ENCODE measurements at regions not wholly inside any gene's neighbourhood (a gene's known extent, or its start where the extent isn't known, plus 50 kb on each side); places are given as distances from the start of the nearest gene placed in this dataset.

DNA sequence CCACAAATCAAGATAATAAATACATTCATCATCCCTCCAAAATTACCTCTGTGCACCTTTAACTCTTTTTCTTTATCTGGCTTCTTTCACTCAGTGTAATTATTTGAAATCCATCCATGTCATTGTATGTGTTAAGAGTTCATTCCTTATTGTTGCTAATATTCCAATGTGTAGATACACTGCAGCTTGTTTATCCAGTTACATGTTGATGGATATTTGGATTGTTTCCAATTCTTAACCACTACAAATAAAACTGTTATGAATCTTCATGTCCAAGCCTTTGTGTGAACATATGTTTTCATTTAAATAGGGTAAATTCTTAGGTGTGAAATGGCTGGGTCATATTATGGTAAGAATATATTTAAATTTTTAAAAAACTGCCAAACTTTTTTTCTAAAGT, 323.3 kb upstream of the NCAM1 start:
- dilution Hi-C loops (cut with MboI; ENCODE audit: extremely low pct_ligation_motif_present, low sequenced_read_pairs) (no loop called here), intact Hi-C loops (cut with micrococcal nuclease) (no loop called here)
- ChIA-PET POLR2A (no interaction called here), CTCF (no interaction called here)
- Histone ChIP-seq H3K27me3 (ENCODE audit: control insufficient read depth in 2 of 2, insufficient read depth in 2 of 2, low read length in 2 of 2) (no peaks in the 10 kb centered on the region), H3K4me2 (ENCODE audit: insufficient read depth, low read length) (no peak overlapping the region), H3K9ac (replicated peaks; ENCODE audit: extremely low read depth, insufficient read depth, low read length) (no peak overlapping the region), H3K36me3 (ENCODE audit: control insufficient read depth in 2 of 2, extremely low read depth in 1 of 2, insufficient read depth in 2 of 2, low read length in 2 of 2) (no peaks in the 10 kb centered on the region), H4K20me1 (replicated peaks; ENCODE audit: control insufficient read depth, extremely low read depth, insufficient read depth, low read length) (no peaks in the 10 kb centered on the region), H3K4me1 (ENCODE audit: control insufficient read depth, extremely low read depth, insufficient read depth, low read length) (no peaks in the 10 kb centered on the region), H3K4me3 (replicated peaks in 1 of 3; ENCODE audit: insufficient read depth in 1 of 3, low read depth in 1 of 3, low read length in 3 of 3) (no peak overlapping the region), H3K27ac (ENCODE audit: insufficient read depth, low read depth, low read length) (no peak overlapping the region), H2AFZ (ENCODE audit: low read depth, low read length) (no peak overlapping the region), H3K9me1 (replicated peaks; ENCODE audit: control insufficient read depth, extremely low read depth, insufficient read depth, low read length) (no peaks in the 10 kb centered on the region), H3K79me2 (ENCODE audit: control insufficient read depth, insufficient read depth, low read length) (no peaks in the 10 kb centered on the region), H3K9me3 (replicated peaks; ENCODE audit: control insufficient read depth, insufficient read depth, low read length) (no peaks in the 10 kb centered on the region)
- no TSS peak for BruUV-seq (replicated peaks)
- TF ChIP-seq, protein P1, sequence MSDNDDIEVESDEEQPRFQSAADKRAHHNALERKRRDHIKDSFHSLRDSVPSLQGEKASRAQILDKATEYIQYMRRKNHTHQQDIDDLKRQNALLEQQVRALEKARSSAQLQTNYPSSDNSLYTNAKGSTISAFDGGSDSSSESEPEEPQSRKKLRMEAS (IDR thresholded peaks at IDR 0.05; ENCODE audit: insufficient read depth, insufficient read length), result no peak
- TF ChIP-seq POLR2A (IDR thresholded peaks at IDR 0.05; ENCODE audit: low read depth, low read length) (no peak), GATA2 (IDR thresholded peaks at IDR 0.05; ENCODE audit: insufficient read depth, insufficient read length, low read depth, low read length) (no peak), MYC (IDR thresholded peaks at IDR 0.05; ENCODE audit: low read depth, low read length) (no peak), JUN (IDR thresholded peaks at IDR 0.05; ENCODE audit: borderline replicate concordance, insufficient read depth, insufficient read length, low read depth) (no peak), POLR2AphosphoS5 (IDR thresholded peaks at IDR 0.05; ENCODE audit: insufficient read depth, low read depth, low read length) (no peak), EZH2 (IDR thresholded peaks at IDR 0.05; ENCODE audit: borderline replicate concordance, low read depth, low read length, severe bottlenecking) (no peak), FOS (IDR thresholded peaks at IDR 0.05; ENCODE audit: borderline replicate concordance, insufficient read depth, low read length) (no peak)
- TF ChIP-seq, protein P2, sequence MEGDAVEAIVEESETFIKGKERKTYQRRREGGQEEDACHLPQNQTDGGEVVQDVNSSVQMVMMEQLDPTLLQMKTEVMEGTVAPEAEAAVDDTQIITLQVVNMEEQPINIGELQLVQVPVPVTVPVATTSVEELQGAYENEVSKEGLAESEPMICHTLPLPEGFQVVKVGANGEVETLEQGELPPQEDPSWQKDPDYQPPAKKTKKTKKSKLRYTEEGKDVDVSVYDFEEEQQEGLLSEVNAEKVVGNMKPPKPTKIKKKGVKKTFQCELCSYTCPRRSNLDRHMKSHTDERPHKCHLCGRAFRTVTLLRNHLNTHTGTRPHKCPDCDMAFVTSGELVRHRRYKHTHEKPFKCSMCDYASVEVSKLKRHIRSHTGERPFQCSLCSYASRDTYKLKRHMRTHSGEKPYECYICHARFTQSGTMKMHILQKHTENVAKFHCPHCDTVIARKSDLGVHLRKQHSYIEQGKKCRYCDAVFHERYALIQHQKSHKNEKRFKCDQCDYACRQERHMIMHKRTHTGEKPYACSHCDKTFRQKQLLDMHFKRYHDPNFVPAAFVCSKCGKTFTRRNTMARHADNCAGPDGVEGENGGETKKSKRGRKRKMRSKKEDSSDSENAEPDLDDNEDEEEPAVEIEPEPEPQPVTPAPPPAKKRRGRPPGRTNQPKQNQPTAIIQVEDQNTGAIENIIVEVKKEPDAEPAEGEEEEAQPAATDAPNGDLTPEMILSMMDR (IDR thresholded peaks at IDR 0.05; ENCODE audit: extremely low read depth in 1 of 2, insufficient read depth in 1 of 2, low read depth in 1 of 2, low read length in 2 of 2), result no peak
- DNase-seq (ENCODE audit: low read depth, low spot score) (no peak), FAIRE-seq (no peak)
